ENCODE measurements at regions not wholly inside any gene's neighbourhood (a gene's known extent, or its start where the extent isn't known, plus 50 kb on each side); places are given as distances from the start of the nearest gene placed in this dataset.

DNA sequence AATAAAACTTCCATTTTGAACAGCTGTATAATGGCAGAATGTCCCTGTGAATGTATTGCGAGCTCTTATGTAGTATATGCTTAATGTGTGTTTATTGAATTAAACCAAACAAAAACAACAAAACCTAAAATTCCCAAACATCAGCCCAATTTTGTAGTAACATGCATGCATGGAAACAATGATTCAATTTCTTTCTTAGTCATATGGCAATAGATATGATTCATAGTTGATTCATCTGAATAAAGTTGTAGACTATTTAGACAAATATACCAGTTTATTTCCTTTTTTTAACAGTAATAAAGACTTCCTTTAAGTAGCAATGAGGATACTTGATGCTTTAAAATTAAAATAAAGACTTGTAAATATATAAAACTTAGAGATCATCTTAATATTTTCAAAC, 670.6 kb downstream of the CD109 start:
- no peak for TF ChIP-seq CTCF (conservative IDR thresholded peaks at IDR 0.05; ENCODE audit: low read depth, low read length)
- TF ChIP-seq EZH2 (IDR thresholded peaks at IDR 0.05; ENCODE audit: low read length, unreplicated experiment) = no peak
